Mesendoderm (in vitro differentiated cells): ENCODE measurements at regions not wholly inside any gene's neighbourhood (a gene's known extent, or its start where the extent isn't known, plus 50 kb on each side); places are given as distances from the start of the nearest gene placed in this dataset.
"Not testable (repeated sequence)": the region's sequence is repeated elsewhere in the genome, so short reads cannot be mapped to it uniquely, and the experiment has no call there.

Experiments
- DNase-seq: peaks from one replicate; pipeline ENCODE4 v3.0.0; 2013
- H2AK5ac ChIP-seq: 2 replicates; pipeline ENCODE4 v1.6.1; 2013; ENCODE audit warnings: low read length, inconsistent platforms
- H2BK120ac ChIP-seq: 2 replicates; pipeline ENCODE4 v1.6.1; 2013; ENCODE audit warnings: low read depth, mild to moderate bottlenecking, low read length, moderate library complexity, mixed read lengths
- H2BK15ac ChIP-seq: replicated peaks from 2 replicates; pipeline ENCODE4 v1.6.1; 2013; ENCODE audit warnings: low read depth, mild to moderate bottlenecking, moderate library complexity
- H2BK5ac ChIP-seq: 2 replicates; pipeline ENCODE4 v1.6.1; 2013; ENCODE audit warnings: low read length, inconsistent platforms
- H3K18ac ChIP-seq: 2 replicates; pipeline ENCODE4 v1.6.1; 2013; ENCODE audit warnings: mild to moderate bottlenecking, low read length, mixed read lengths
- H3K23ac ChIP-seq: one replicate; pipeline ENCODE4 v1.6.1; 2013; ENCODE audit warnings: low read length
- H3K27ac ChIP-seq: 2 replicates; pipeline ENCODE4 v1.5.1; 2013; ENCODE audit warnings: low read depth, mild to moderate bottlenecking, inconsistent platforms, low read length, moderate library complexity
- H3K27me3 ChIP-seq: 2 replicates; pipeline ENCODE4 v1.6.1; 2013; ENCODE audit warnings: low read length, control low read depth, mild to moderate bottlenecking, inconsistent platforms; ENCODE audit not compliant: insufficient read depth, poor library complexity
- H3K36me3 ChIP-seq: 2 replicates; pipeline ENCODE4 v1.6.1; 2013; ENCODE audit warnings: low read length, inconsistent platforms; ENCODE audit not compliant: control insufficient read depth, insufficient read depth
- H3K4ac ChIP-seq: one replicate; pipeline ENCODE4 v1.6.1; 2013; ENCODE audit warnings: low read depth, mild to moderate bottlenecking, low read length, moderate library complexity
- H3K4me1 ChIP-seq: 2 replicates; pipeline ENCODE4 v1.6.1; 2013; ENCODE audit warnings: low read depth, low read length, inconsistent platforms; ENCODE audit not compliant: control insufficient read depth
- H3K4me2 ChIP-seq: 2 replicates; pipeline ENCODE4 v1.6.1; 2013; ENCODE audit warnings: low read length
- H3K4me3 ChIP-seq: 2 replicates; pipeline ENCODE4 v1.5.1; 2013; ENCODE audit warnings: mild to moderate bottlenecking, low read length
- H3K56ac ChIP-seq: one replicate; pipeline ENCODE4 v1.6.1; 2013; ENCODE audit warnings: low read length
- H3K79me1 ChIP-seq: 2 replicates; pipeline ENCODE4 v1.6.1; 2013; ENCODE audit warnings: low read length, inconsistent platforms
- H3K79me2 ChIP-seq: 2 replicates; pipeline ENCODE4 v1.6.1; 2013; ENCODE audit warnings: mild to moderate bottlenecking, low read length; ENCODE audit not compliant: control insufficient read depth, insufficient read depth
- H3K9ac ChIP-seq: 2 replicates; pipeline ENCODE4 v1.6.1; 2013; ENCODE audit warnings: low read length, inconsistent platforms
- H4K5ac ChIP-seq: one replicate; pipeline ENCODE4 v1.6.1; 2013; ENCODE audit warnings: low read length
- H4K8ac ChIP-seq: one replicate; pipeline ENCODE4 v1.6.1; 2013; ENCODE audit warnings: low read depth, mild to moderate bottlenecking, control low read depth, low read length, moderate library complexity
- WGBS: extraction: QIAGEN DNeasy Blood & Tissue Kit; methylation state at CpG from one replicate; pipeline ENCODE4 v1.1.7; 2013; ENCODE audit warnings: low lambda C conversion rate, missing lambda C conversion rate; ENCODE audit not compliant: insufficient coverage; ENCODE audit errors: extremely low coverage; 5-methylcytosine and 5-hydroxymethylcytosine counted together

DNA sequence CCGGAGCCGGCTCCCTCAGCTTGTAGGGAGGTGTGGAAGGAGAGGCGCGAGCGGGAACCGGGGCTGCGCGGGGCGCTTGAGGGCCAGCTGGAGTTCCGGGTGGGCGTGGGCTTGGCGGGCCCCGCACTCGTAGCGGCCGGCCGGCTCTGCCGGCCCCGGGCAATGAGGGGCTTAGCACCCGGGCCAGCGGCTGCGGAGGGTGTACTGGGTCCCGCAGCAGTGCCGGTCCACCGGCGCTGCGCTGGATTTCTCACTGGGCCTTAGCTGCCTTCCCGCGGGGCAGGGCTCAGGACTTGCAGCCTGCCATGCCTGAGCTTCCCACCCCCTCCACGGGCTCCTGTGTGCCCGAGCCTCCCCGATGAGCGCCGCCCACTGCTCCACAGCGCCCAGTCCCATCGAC is 404.3 kb downstream of the ZBBX start:
- not testable (repeated sequence) for H2BK5ac ChIP-seq, H2AK5ac ChIP-seq, H3K36me3 ChIP-seq, H3K9ac ChIP-seq, H3K56ac ChIP-seq, DNase-seq, H4K8ac ChIP-seq, H2BK120ac ChIP-seq, H2BK15ac ChIP-seq, H3K4me1 ChIP-seq, H3K4me3 ChIP-seq, H4K5ac ChIP-seq, H3K18ac ChIP-seq, H3K4me2 ChIP-seq, H3K27me3 ChIP-seq, H3K79me2 ChIP-seq, H3K79me1 ChIP-seq, H3K4ac ChIP-seq, H3K27ac ChIP-seq, H3K23ac ChIP-seq
- no CpG with 5 or more reads among the region's 36 CpGs for WGBS

GRCh38 chr3:166967714-166968113 is 412.4 kb downstream of the ZBBX start:
- WGBS = no CpG with 5 or more reads among the region's 8 CpGs
- H2AK5ac ChIP-seq, H4K5ac ChIP-seq, H2BK5ac ChIP-seq, H3K56ac ChIP-seq, H3K4me3 ChIP-seq, H3K79me2 ChIP-seq, H3K23ac ChIP-seq, H3K9ac ChIP-seq, H2BK15ac ChIP-seq, H3K27me3 ChIP-seq, H3K4me2 ChIP-seq, H3K18ac ChIP-seq, H3K4ac ChIP-seq, H3K4me1 ChIP-seq, H4K8ac ChIP-seq, H3K36me3 ChIP-seq, H3K79me1 ChIP-seq, DNase-seq, H2BK120ac ChIP-seq, H3K27ac ChIP-seq: not testable (repeated sequence)

DNA sequence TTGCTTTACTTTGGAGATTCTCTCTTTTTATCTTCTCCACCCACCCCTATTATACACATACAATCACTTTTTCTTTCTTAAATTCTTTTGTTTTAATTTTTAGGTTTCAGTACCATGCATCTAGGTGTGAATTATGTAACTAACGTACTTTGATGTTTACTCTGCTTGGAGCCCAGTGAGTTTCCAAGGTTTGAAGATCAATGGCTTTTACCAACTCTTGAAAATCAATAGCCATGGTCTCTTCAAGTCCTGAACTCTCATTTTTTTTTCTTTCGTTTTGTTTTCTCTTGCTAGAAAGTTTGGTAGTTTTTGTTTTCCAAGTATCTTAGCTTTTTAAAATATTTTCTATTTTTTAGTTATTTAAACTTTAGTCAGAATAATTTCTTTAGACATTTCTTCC is 417.2 kb downstream of the ZBBX start:
- DNase-seq = no peak
- no peak overlapping the region for H3K4me3 ChIP-seq
- H3K23ac ChIP-seq = no peak overlapping the region
- no peaks in the 10 kb centered on the region for H3K36me3 ChIP-seq
- WGBS = no CpG with 5 or more reads among the region's 2 CpGs
- no peak overlapping the region for H3K18ac ChIP-seq
- no peak overlapping the region for H4K8ac ChIP-seq
- H3K4me1 ChIP-seq = no peaks in the 10 kb centered on the region
- H2BK15ac ChIP-seq = no peak overlapping the region
- no peak overlapping the region for H2AK5ac ChIP-seq
- no peak overlapping the region for H4K5ac ChIP-seq
- H2BK120ac ChIP-seq = no peak overlapping the region
- H2BK5ac ChIP-seq = no peak overlapping the region
- no peaks in the 10 kb centered on the region for H3K27me3 ChIP-seq
- no peak overlapping the region for H3K27ac ChIP-seq
- H3K4me2 ChIP-seq = no peak overlapping the region
- H3K79me1 ChIP-seq = no peaks in the 10 kb centered on the region
- H3K79me2 ChIP-seq = no peaks in the 10 kb centered on the region
- H3K9ac ChIP-seq = no peak overlapping the region
- no peak overlapping the region for H3K56ac ChIP-seq
- H3K4ac ChIP-seq = no peak overlapping the region

- Histone ChIP-seq H3K18ac (no peak overlapping the region), H4K5ac (no peak overlapping the region), H3K36me3 (no peaks in the 10 kb centered on the region), H3K56ac (no peak overlapping the region), H3K9ac (no peak overlapping the region), H3K4ac (no peak overlapping the region), H2BK15ac (no peak overlapping the region), H3K79me1 (no peaks in the 10 kb centered on the region), H3K4me3 (no peak overlapping the region), H3K27me3 (no peaks in the 10 kb centered on the region), H2BK5ac (no peak overlapping the region), H3K23ac (no peak overlapping the region), H3K4me2 (no peak overlapping the region), H3K79me2 (no peaks in the 10 kb centered on the region), H4K8ac (no peak overlapping the region), H3K27ac (no peak overlapping the region), H2BK120ac (no peak overlapping the region), H3K4me1 (no peaks in the 10 kb centered on the region), H2AK5ac (no peak overlapping the region)
- no CpG with 5 or more reads among the region's 3 CpGs for WGBS
- DNase-seq = no peak
These were observed 423.0 kb downstream of the ZBBX start for GRCh38 chr3:166957121-166957520.

GRCh38 chr3:166955201-166955939 is 424.7 kb downstream of the ZBBX start:
- no peak for DNase-seq
- Histone ChIP-seq H2BK5ac (no peak overlapping the region), H3K23ac (no peak overlapping the region), H3K79me1 (no peaks in the 10 kb centered on the region), H3K56ac (no peak overlapping the region), H2BK120ac (no peak overlapping the region), H3K9ac (no peak overlapping the region), H4K8ac (no peak overlapping the region), H3K4ac (no peak overlapping the region), H3K4me3 (no peak overlapping the region), H3K18ac (no peak overlapping the region), H3K36me3 (no peaks in the 10 kb centered on the region), H3K79me2 (no peaks in the 10 kb centered on the region), H3K4me2 (no peak overlapping the region), H3K27me3 (no peaks in the 10 kb centered on the region), H2BK15ac (no peak overlapping the region), H4K5ac (no peak overlapping the region), H3K4me1 (no peaks in the 10 kb centered on the region), H2AK5ac (no peak overlapping the region), H3K27ac (no peak overlapping the region)
- WGBS = no CpG with 5 or more reads among the region's 7 CpGs

- Histone ChIP-seq H3K56ac (no peak overlapping the region), H3K27me3 (no peaks in the 10 kb centered on the region), H3K23ac (no peak overlapping the region), H3K4me3 (no peak overlapping the region), H3K4me2 (no peak overlapping the region), H3K27ac (no peak overlapping the region), H3K79me1 (no peaks in the 10 kb centered on the region), H4K8ac (no peak overlapping the region), H2BK15ac (no peak overlapping the region), H3K18ac (no peak overlapping the region), H3K4ac (no peak overlapping the region), H2BK5ac (no peak overlapping the region), H3K4me1 (no peaks in the 10 kb centered on the region), H4K5ac (no peak overlapping the region), H3K79me2 (no peaks in the 10 kb centered on the region), H2AK5ac (no peak overlapping the region), H3K9ac (no peak overlapping the region), H2BK120ac (no peak overlapping the region), H3K36me3 (no peaks in the 10 kb centered on the region)
- WGBS = no CpG with 5 or more reads among the region's 3 CpGs
- no peak for DNase-seq
These were observed 445.2 kb downstream of the ZBBX start for GRCh38 chr3:166934879-166935278.
